Ramos (cell line): ENCODE measurements at regions not wholly inside any gene's neighbourhood (a gene's known extent, or its start where the extent isn't known, plus 50 kb on each side); places are given as distances from the start of the nearest gene placed in this dataset.

Source experiments
- in situ Hi-C: fragments of 300-500 bp; cut with MboI; formaldehyde crosslinking; loops from one replicate; pipeline ENCODE4 v1.14.3; 2022; ENCODE audit warnings: low sequenced_read_pairs; ENCODE audit not compliant: unreplicated experiment

- in situ Hi-C loops, result loop anchor here (10.0 kb wide), 1 partner anchor 175 kb away; no protein-coding TSS in a partner anchor
Measured at GRCh38 chr11:110379936-110380335, 49.8 kb upstream of the FDX1 start.
